ENCODE measurements at regions not wholly inside any gene's neighbourhood (a gene's known extent, or its start where the extent isn't known, plus 50 kb on each side); places are given as distances from the start of the nearest gene placed in this dataset.

GRCh38 chrX:139246295-139246694 lies 284.2 kb upstream of the F9 start:
- no peak overlapping the region for H3K9ac ChIP-seq (ENCODE audit: low read length)
- no peaks in the 10 kb centered on the region for H3K4me1 ChIP-seq (ENCODE audit: control insufficient read depth in 1 of 2, insufficient read depth in 2 of 2, low read length in 2 of 2)
- TF ChIP-seq EGR1 (IDR thresholded peaks at IDR 0.05; ENCODE audit: low read depth), result no peak
- TF ChIP-seq REST (IDR thresholded peaks at IDR 0.05; ENCODE audit: low read depth), result no peak
- no peak for TF ChIP-seq CBX3 (IDR thresholded peaks at IDR 0.05; ENCODE audit: low read depth)
- no peak for TF ChIP-seq FOSL1 (IDR thresholded peaks at IDR 0.05; ENCODE audit: low read depth)
- TF ChIP-seq ZFX (IDR thresholded peaks at IDR 0.05), result no peak
- no peak for TF ChIP-seq TCF7L2 (IDR thresholded peaks at IDR 0.05; ENCODE audit: borderline replicate concordance, extremely low read depth, insufficient read depth, insufficient read length)
- no peak for TF ChIP-seq YY1 (IDR thresholded peaks at IDR 0.05; ENCODE audit: extremely low read depth, insufficient replicate concordance, low read depth, low read length)
- no peak for TF ChIP-seq SRF (IDR thresholded peaks at IDR 0.05; ENCODE audit: low read depth)
- no peak for TF ChIP-seq ELF1 (IDR thresholded peaks at IDR 0.05; ENCODE audit: borderline replicate concordance, low read depth)
- TF ChIP-seq ZNF274 (IDR thresholded peaks at IDR 0.05; ENCODE audit: low read depth, low read length), result no peak
- no peak for TF ChIP-seq RAD21 (IDR thresholded peaks at IDR 0.05; ENCODE audit: low read depth)
- no peak for TF ChIP-seq MAX (IDR thresholded peaks at IDR 0.05)
- no peak for TF ChIP-seq EZH2 (IDR thresholded peaks at IDR 0.05)
- TF ChIP-seq SP1 (IDR thresholded peaks at IDR 0.05; ENCODE audit: low read depth), result no peak
- no peak for TF ChIP-seq JUND (IDR thresholded peaks at IDR 0.05)
- TF ChIP-seq POLR2A (IDR thresholded peaks at IDR 0.05; ENCODE audit: borderline replicate concordance, extremely low read depth, insufficient read depth, insufficient read length), result no peak
- no peak for TF ChIP-seq CEBPB (IDR thresholded peaks at IDR 0.05; ENCODE audit: low read depth)
- no peak for TF ChIP-seq ATF3 (IDR thresholded peaks at IDR 0.05)
- TF ChIP-seq POLR2AphosphoS5 (IDR thresholded peaks at IDR 0.05; ENCODE audit: low read depth, low read length), result no peak
- no peaks in the 10 kb centered on the region for H3K27me3 ChIP-seq (ENCODE audit: insufficient read depth, low read length)
- no peak overlapping the region for H2AFZ ChIP-seq (ENCODE audit: low read depth, low read length, poor library complexity, severe bottlenecking)
- RAD21 ChIA-PET (ENCODE audit: low non-redundant PET in 1 of 2, low total read pairs in 2 of 2, uncharacterized antibody in 2 of 2, unreplicated experiment in 2 of 2), result no interaction called here
- intact Hi-C loops (cut with micrococcal nuclease), result no loop called here
- no TSS peak for BruUV-seq (replicated peaks)
- no peak overlapping the region for H3K4me2 ChIP-seq (ENCODE audit: low read length)
- H4K20me1 ChIP-seq (ENCODE audit: insufficient read depth), result no peaks in the 10 kb centered on the region
- H3K4me3 ChIP-seq (replicated peaks in 1 of 2; ENCODE audit: low read depth in 1 of 2, low read length in 2 of 2), result no peak overlapping the region
- no peaks in the 10 kb centered on the region for H3K79me2 ChIP-seq (ENCODE audit: insufficient read depth, low read length)
- CTCF ChIA-PET, result no interaction called here
- ATAC-seq (no peak), DNase-seq (ENCODE audit: low read depth, low spot score) (no peak)
- no peaks in the 10 kb centered on the region for H3K9me2 ChIP-seq (ENCODE audit: insufficient read depth)
- no peak overlapping the region for H3K27ac ChIP-seq (ENCODE audit: low read depth, low read length)
- H3K36me3 ChIP-seq (ENCODE audit: control insufficient read depth in 1 of 2, insufficient read depth in 2 of 2, low read length in 2 of 2), result no peaks in the 10 kb centered on the region
- H3K9me3 ChIP-seq (ENCODE audit: control insufficient read depth in 1 of 2, insufficient read depth in 1 of 2, low read depth in 1 of 2, low read length in 2 of 2), result no peaks in the 10 kb centered on the region
- POLR2A ChIA-PET, result no interaction called here

Data from HCT116 (cell line).